ENCODE measurements at regions not wholly inside any gene's neighbourhood (a gene's known extent, or its start where the extent isn't known, plus 50 kb on each side); places are given as distances from the start of the nearest gene placed in this dataset.

DNA sequence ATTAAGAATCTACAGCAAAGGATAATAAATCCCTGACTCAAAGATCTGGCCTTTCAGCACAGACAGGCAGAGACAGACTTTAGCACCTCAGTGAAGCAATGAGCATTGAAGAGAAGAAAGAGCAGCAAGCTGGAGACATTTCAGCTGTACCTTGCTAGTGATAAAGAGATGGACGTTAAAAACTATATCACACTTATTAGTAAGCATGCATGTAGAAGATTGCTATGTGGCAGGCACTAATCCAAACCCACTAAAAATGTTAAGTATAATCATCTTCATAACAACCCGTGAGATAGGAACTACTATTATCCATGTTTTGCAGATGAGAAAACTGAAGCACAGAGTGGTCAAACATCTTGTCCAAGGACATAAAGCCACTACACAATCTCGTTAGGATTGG is 1538.3 kb upstream of the FLRT2 start:
- TF ChIP-seq, protein P1, sequence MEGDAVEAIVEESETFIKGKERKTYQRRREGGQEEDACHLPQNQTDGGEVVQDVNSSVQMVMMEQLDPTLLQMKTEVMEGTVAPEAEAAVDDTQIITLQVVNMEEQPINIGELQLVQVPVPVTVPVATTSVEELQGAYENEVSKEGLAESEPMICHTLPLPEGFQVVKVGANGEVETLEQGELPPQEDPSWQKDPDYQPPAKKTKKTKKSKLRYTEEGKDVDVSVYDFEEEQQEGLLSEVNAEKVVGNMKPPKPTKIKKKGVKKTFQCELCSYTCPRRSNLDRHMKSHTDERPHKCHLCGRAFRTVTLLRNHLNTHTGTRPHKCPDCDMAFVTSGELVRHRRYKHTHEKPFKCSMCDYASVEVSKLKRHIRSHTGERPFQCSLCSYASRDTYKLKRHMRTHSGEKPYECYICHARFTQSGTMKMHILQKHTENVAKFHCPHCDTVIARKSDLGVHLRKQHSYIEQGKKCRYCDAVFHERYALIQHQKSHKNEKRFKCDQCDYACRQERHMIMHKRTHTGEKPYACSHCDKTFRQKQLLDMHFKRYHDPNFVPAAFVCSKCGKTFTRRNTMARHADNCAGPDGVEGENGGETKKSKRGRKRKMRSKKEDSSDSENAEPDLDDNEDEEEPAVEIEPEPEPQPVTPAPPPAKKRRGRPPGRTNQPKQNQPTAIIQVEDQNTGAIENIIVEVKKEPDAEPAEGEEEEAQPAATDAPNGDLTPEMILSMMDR (IDR thresholded peaks at IDR 0.05; ENCODE audit: insufficient read depth, low read length), result no peak
- TF ChIP-seq, protein P2, sequence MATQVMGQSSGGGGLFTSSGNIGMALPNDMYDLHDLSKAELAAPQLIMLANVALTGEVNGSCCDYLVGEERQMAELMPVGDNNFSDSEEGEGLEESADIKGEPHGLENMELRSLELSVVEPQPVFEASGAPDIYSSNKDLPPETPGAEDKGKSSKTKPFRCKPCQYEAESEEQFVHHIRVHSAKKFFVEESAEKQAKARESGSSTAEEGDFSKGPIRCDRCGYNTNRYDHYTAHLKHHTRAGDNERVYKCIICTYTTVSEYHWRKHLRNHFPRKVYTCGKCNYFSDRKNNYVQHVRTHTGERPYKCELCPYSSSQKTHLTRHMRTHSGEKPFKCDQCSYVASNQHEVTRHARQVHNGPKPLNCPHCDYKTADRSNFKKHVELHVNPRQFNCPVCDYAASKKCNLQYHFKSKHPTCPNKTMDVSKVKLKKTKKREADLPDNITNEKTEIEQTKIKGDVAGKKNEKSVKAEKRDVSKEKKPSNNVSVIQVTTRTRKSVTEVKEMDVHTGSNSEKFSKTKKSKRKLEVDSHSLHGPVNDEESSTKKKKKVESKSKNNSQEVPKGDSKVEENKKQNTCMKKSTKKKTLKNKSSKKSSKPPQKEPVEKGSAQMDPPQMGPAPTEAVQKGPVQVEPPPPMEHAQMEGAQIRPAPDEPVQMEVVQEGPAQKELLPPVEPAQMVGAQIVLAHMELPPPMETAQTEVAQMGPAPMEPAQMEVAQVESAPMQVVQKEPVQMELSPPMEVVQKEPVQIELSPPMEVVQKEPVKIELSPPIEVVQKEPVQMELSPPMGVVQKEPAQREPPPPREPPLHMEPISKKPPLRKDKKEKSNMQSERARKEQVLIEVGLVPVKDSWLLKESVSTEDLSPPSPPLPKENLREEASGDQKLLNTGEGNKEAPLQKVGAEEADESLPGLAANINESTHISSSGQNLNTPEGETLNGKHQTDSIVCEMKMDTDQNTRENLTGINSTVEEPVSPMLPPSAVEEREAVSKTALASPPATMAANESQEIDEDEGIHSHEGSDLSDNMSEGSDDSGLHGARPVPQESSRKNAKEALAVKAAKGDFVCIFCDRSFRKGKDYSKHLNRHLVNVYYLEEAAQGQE (IDR thresholded peaks at IDR 0.05; ENCODE audit: insufficient replicate concordance, low read depth), result no peak
- TF ChIP-seq GABPA (IDR thresholded peaks at IDR 0.05; ENCODE audit: low read depth), result no peak
- TF ChIP-seq POLR2AphosphoS5 (IDR thresholded peaks at IDR 0.05; ENCODE audit: low read depth), result no peak
- no peak for TF ChIP-seq SPI1 (IDR thresholded peaks at IDR 0.05; ENCODE audit: borderline replicate concordance, low read depth)
